ENCODE measurements at regions not wholly inside any gene's neighbourhood (a gene's known extent, or its start where the extent isn't known, plus 50 kb on each side); places are given as distances from the start of the nearest gene placed in this dataset.

- Histone ChIP-seq H3K4me3 (no peak overlapping the region), H3K9me3 (no peaks in the 10 kb centered on the region), H3K4me2 (peak overlapping the region; percentile 59), H3K27ac (peak overlapping the region; percentile 53 to 84; a peak in 5 of 6 replicates), H3K4me1 (peaks cover 41% of the 10 kb centered on the region)
- WGBS (ENCODE audit: missing lambda C conversion rate), result 17% methylated on average over 2 of the region's 2 CpGs
- FAIRE-seq, result no peak
- ATAC-seq, result no peak
- DNase-seq (ENCODE audit: low read depth in 1 of 2, low spot score in 1 of 2), result no peak
- TF ChIP-seq NFE2L2 (conservative IDR thresholded peaks at IDR 0.05; ENCODE audit: low read length) (no peak), HOXB5 (CRISPR knock-in tag; IDR thresholded peaks at IDR 0.05) (no peak), ZC3H11A (IDR thresholded peaks at IDR 0.05) (no peak), KDM5A (IDR thresholded peaks at IDR 0.05) (no peak), POLR2AphosphoS2 (conservative IDR thresholded peaks at IDR 0.05; ENCODE audit: low read length) (no peak), HOXB13 (CRISPR knock-in tag; IDR thresholded peaks at IDR 0.05; ENCODE audit: low read depth) (no peak), SREBF2 (IDR thresholded peaks at IDR 0.05) (no peak), FOXS1 (CRISPR knock-in tag; IDR thresholded peaks at IDR 0.05) (no peak), MAZ (IDR thresholded peaks at IDR 0.05; ENCODE audit: borderline replicate concordance, low read depth, low read length) (no peak), RCOR1 (IDR thresholded peaks at IDR 0.05; ENCODE audit: low read depth, low read length) (no peak), TFCP2L1 (CRISPR knock-in tag; IDR thresholded peaks at IDR 0.05) (no peak), CBX2 (IDR thresholded peaks at IDR 0.05; ENCODE audit: borderline replicate concordance, low read depth) (no peak), BHLHE40 (IDR thresholded peaks at IDR 0.05; ENCODE audit: low read depth, low read length) (no peak), RNF2 (IDR thresholded peaks at IDR 0.05; ENCODE audit: borderline replicate concordance, low read depth) (no peak)
- TF ChIP-seq, protein P1, sequence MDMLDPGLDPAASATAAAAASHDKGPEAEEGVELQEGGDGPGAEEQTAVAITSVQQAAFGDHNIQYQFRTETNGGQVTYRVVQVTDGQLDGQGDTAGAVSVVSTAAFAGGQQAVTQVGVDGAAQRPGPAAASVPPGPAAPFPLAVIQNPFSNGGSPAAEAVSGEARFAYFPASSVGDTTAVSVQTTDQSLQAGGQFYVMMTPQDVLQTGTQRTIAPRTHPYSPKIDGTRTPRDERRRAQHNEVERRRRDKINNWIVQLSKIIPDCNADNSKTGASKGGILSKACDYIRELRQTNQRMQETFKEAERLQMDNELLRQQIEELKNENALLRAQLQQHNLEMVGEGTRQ (IDR thresholded peaks at IDR 0.05), result no peak
- TF ChIP-seq, protein P2, sequence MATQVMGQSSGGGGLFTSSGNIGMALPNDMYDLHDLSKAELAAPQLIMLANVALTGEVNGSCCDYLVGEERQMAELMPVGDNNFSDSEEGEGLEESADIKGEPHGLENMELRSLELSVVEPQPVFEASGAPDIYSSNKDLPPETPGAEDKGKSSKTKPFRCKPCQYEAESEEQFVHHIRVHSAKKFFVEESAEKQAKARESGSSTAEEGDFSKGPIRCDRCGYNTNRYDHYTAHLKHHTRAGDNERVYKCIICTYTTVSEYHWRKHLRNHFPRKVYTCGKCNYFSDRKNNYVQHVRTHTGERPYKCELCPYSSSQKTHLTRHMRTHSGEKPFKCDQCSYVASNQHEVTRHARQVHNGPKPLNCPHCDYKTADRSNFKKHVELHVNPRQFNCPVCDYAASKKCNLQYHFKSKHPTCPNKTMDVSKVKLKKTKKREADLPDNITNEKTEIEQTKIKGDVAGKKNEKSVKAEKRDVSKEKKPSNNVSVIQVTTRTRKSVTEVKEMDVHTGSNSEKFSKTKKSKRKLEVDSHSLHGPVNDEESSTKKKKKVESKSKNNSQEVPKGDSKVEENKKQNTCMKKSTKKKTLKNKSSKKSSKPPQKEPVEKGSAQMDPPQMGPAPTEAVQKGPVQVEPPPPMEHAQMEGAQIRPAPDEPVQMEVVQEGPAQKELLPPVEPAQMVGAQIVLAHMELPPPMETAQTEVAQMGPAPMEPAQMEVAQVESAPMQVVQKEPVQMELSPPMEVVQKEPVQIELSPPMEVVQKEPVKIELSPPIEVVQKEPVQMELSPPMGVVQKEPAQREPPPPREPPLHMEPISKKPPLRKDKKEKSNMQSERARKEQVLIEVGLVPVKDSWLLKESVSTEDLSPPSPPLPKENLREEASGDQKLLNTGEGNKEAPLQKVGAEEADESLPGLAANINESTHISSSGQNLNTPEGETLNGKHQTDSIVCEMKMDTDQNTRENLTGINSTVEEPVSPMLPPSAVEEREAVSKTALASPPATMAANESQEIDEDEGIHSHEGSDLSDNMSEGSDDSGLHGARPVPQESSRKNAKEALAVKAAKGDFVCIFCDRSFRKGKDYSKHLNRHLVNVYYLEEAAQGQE (IDR thresholded peaks at IDR 0.05), result no peak
- TF ChIP-seq, protein P3, sequence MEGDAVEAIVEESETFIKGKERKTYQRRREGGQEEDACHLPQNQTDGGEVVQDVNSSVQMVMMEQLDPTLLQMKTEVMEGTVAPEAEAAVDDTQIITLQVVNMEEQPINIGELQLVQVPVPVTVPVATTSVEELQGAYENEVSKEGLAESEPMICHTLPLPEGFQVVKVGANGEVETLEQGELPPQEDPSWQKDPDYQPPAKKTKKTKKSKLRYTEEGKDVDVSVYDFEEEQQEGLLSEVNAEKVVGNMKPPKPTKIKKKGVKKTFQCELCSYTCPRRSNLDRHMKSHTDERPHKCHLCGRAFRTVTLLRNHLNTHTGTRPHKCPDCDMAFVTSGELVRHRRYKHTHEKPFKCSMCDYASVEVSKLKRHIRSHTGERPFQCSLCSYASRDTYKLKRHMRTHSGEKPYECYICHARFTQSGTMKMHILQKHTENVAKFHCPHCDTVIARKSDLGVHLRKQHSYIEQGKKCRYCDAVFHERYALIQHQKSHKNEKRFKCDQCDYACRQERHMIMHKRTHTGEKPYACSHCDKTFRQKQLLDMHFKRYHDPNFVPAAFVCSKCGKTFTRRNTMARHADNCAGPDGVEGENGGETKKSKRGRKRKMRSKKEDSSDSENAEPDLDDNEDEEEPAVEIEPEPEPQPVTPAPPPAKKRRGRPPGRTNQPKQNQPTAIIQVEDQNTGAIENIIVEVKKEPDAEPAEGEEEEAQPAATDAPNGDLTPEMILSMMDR (IDR thresholded peaks at IDR 0.05), result no peak
- CTCF ChIA-PET, result interaction anchor here (1.0 kb wide), 1 partner anchor 11 kb away, joined by 5 read pairs; no protein-coding TSS in a partner anchor
- POLR2A ChIA-PET, result interaction anchor here (0.9 to 1.4 kb wide), 5 partner anchors 11 to 215 kb away, joined by 3 to 9 read pairs (median 3); no protein-coding TSS in a partner anchor
Measured at GRCh38 chr6:113643407-113643770, 213.8 kb upstream of the MARCKS start.

- ATAC-seq, result no peak; a peak in 1 of 6 replicates
- ChIA-PET POLR2A (interaction anchor here (1.0 to 1.4 kb wide), 3 partner anchors 13 to 524 kb away, joined by 3 to 6 read pairs (median 5); no protein-coding TSS in a partner anchor), CTCF (interaction anchor here (1.2 to 2.2 kb wide), 2 partner anchors 214 kb away, joined by 5 to 8 read pairs; no protein-coding TSS in a partner anchor)
- Histone ChIP-seq H3K4me3 (no peak overlapping the region), H3K4me1 (peaks cover 53% of the 10 kb centered on the region), H3K9me3 (no peaks in the 10 kb centered on the region), H3K4me2 (peak overlapping the region; percentile 53), H3K27ac (peak overlapping the region; percentile 61 to 78; a peak in 5 of 6 replicates)
- FAIRE-seq, result no peak
- peak in 1 of 2 experiments; percentile 30; a peak in 1 of 5 replicates for TF ChIP-seq JUN (IDR thresholded peaks at IDR 0.05)
- TF ChIP-seq FOSL2 (IDR thresholded peaks at IDR 0.05), result 0 out of 2 replicates have a peak, but pooled peaks have one; percentile 6
- TF ChIP-seq FOSL2 (CRISPR knock-in tag; IDR thresholded peaks at IDR 0.05), result no peak
- TF ChIP-seq JUNB (IDR thresholded peaks at IDR 0.05), result 0 out of 2 replicates have a peak, but pooled peaks have one; percentile 23
- TF ChIP-seq CEBPB (IDR thresholded peaks at IDR 0.05), result peak; percentile 55 to 59
- no peak for TF ChIP-seq NPAS2 (CRISPR knock-in tag; IDR thresholded peaks at IDR 0.05; ENCODE audit: borderline replicate concordance)
- TF ChIP-seq, protein P3 (IDR thresholded peaks at IDR 0.05), result no peak
- TF ChIP-seq ZFP36 (IDR thresholded peaks at IDR 0.05; ENCODE audit: borderline replicate concordance, partially characterized antibody), result no peak
- TF ChIP-seq, protein P4, sequence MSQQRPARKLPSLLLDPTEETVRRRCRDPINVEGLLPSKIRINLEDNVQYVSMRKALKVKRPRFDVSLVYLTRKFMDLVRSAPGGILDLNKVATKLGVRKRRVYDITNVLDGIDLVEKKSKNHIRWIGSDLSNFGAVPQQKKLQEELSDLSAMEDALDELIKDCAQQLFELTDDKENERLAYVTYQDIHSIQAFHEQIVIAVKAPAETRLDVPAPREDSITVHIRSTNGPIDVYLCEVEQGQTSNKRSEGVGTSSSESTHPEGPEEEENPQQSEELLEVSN (IDR thresholded peaks at IDR 0.05; ENCODE audit: borderline replicate concordance, low read depth), result no peak
- no peak for TF ChIP-seq PBX3 (IDR thresholded peaks at IDR 0.05)
- DNase-seq (ENCODE audit: low read depth in 1 of 2, low spot score in 1 of 2), result no peak
- WGBS (ENCODE audit: missing lambda C conversion rate), result 86% methylated on average over 13 of the region's 13 CpGs
Measured at GRCh38 chr6:113644861-113645575, 212.1 kb upstream of the MARCKS start.

All from A549 (cell line).